ENCODE measurements at regions not wholly inside any gene's neighbourhood (a gene's known extent, or its start where the extent isn't known, plus 50 kb on each side); places are given as distances from the start of the nearest gene placed in this dataset.
"Not testable (repeated sequence)": the region's sequence is repeated elsewhere in the genome, so short reads cannot be mapped to it uniquely, and the experiment has no call there.

- DNase-seq (ENCODE audit: low spot score), result no peak
Measured at GRCh38 chr18:38198526-38198925, 632.9 kb upstream of the CELF4 start.

- DNase-seq (ENCODE audit: low spot score), result no peak
Measured at GRCh38 chr18:38186491-38186890, 620.9 kb upstream of the CELF4 start.

DNA sequence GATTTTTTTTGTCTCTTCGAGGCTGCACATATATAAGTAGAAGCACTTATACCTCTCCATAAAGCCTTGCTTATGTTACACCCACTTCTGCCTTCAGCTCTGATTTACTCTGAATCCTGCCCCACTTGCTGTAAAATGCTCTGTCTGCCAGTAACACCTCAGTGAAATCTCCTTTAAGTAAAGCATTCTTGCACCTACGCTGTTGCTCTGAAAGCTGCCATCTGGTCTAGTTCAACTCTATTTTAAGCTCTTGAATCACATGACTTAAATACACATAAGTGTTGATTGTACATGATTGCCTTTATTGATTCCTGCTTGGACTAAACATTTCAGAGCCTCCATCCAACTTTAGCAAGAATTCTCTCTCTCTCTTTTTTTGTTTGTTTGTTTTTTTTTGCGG, 609.0 kb upstream of the CELF4 start:
- no peak for DNase-seq (ENCODE audit: low spot score)

DNA sequence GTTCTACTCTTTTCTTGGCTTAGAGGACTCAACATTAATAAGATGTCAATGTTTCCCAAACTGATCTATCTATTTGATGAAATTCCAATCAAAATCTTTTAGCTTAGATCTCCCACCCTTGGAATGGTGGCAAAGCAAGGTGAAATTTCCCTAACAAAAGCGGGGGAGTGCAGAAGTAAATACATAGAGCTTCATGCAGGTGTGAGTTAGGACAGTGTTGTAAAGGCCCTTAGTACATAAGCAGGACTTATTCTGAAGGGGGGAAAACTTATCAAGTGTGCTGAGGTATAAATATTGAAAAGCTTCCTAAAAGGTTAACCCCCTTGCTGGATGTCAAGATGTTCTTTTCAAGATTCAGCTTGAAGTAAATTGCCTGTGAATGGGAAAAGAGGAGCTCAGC, 608.6 kb upstream of the CELF4 start:
- no peak for DNase-seq (ENCODE audit: low spot score)

- DNase-seq (ENCODE audit: low spot score), result no peak
Measured at GRCh38 chr18:38170845-38171244, 605.2 kb upstream of the CELF4 start.

- no peak for DNase-seq (ENCODE audit: low spot score)
Measured at GRCh38 chr18:38167623-38168022, 602.0 kb upstream of the CELF4 start.

DNA sequence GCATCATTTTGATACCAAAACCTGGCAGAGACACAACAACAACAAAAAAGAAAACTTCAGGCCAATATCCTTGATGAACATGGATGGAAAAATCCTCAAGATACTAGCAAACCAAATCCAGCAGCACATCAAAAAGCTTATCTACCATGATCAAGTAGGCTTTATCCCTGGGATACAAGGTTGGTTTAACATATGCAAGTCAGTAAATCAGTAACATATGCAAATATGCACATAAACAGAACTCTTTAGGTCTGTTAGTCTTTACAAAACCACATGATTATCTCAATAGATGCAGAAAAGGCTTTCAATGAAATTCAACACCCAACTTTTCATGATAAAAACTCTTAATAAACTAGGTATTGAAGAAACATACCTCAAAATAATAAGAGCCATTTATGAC, 587.5 kb upstream of the CELF4 start:
- DNase-seq (ENCODE audit: low spot score), result not testable (repeated sequence)

DNA sequence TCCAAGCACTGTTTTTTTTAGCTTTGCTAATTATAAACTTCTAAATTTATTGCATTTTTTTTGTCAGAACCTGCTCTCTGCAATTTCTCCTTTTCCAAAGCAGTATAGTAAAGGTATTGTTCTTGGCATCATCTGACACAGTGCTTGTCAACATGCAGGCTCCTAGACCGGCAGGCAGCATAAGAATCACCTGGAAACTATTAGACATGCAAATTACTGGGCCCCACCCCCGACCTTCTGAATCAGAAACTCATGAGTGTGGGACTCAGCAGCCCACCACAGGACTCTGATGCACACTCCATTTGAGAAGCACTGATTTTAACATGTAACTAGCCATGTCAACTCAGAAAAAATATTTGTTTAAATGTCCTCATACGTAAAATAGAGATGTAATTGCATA, 551.1 kb upstream of the CELF4 start:
- DNase-seq (ENCODE audit: low spot score), result no peak

DNA sequence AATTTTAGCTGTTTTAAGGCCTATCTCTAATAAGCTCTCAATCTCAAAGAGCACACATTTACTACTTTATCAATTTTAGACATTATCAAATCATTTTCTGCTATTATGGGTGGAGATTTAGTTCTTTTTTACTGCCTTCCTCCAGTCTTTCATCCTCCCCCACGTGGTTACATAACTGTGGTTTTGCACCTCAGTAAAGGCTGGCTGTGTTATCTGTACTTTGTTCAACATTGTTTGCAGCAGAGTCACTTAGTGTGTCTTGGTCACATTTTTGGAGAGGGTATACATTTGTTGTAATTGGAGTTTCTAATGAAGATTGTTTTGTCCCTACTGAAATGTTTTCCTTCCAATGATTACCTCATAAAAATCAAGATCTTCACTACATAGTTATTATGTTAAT, 549.6 kb upstream of the CELF4 start:
- no peak for DNase-seq (ENCODE audit: low spot score)

DNA sequence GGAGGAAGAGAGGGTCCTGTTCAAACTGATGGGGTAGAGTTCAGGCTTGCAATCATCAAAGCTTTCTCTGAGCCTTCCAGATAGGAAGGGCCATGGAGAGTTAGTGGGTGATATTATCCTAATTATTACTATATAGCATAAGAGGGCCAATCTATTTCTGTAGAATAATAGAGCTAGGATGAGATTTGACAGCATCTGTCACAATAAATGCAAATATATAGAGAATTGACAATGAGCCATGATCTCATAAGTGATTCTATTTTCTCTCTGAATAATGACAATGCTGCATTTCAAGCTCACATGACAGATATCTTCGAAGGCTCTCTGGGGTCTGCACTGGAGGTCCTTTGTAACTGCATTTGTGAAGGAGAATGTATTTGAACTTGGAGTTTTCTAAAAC, 521.9 kb upstream of the CELF4 start:
- DNase-seq (ENCODE audit: low spot score), result no peak

GRCh38 chr18:38081516-38081915, 515.9 kb upstream of the CELF4 start:
- DNase-seq (ENCODE audit: low spot score), result no peak

DNA sequence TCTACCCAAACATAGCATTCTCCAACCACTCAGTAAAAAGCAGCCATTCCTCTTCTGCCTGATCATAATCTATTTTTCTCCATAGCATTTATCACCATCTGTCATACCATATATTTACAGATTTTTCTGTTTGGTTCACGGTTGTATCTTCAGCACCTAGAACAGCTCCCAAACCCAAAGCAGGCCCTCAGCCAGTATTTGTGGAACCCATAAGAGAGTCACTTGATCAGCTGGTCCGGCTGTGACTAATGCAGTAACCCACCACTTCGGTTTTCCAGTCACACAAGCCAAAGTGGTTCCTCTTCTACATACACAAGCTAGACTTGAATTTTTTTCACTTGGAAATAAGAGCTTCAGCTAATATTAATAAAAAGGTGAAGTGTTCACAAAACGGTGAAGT, 511.6 kb upstream of the CELF4 start:
- no peak for DNase-seq (ENCODE audit: low spot score)

DNA sequence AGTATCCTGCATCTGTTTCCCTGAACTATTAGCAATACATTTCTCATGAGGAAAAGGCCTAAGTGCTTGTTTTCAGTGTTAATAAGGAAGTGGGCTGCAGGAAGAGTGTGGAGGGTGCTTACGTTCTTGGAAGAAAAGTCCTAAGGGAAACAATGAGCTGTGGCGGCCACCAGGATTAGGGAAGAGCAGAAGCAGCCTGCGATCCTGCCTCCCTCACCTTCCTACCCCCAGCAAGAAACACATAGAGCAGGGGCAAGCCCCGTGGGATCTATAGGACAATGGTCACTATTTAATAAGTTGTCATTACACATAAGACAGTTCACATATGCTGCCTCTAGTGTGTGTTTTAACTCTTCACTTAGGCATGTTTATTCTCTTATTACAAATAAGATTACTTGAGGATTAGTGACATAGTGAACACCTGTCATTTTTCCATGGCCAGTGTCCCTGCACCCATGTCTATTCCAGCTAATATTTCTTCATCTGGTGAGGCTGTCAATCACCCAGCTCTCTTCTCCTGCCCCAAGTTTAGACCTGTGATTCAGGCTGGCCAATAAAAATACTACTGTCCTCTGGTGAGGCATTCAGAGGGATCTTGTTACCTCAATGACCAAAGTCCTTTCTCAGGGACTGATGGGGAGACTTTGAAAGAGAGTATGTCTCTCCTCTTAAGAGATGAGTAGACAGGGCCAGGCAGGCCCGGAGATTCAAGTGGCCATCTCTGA, 510.9 kb upstream of the CELF4 start:
- DNase-seq (ENCODE audit: low spot score), result no peak

DNA sequence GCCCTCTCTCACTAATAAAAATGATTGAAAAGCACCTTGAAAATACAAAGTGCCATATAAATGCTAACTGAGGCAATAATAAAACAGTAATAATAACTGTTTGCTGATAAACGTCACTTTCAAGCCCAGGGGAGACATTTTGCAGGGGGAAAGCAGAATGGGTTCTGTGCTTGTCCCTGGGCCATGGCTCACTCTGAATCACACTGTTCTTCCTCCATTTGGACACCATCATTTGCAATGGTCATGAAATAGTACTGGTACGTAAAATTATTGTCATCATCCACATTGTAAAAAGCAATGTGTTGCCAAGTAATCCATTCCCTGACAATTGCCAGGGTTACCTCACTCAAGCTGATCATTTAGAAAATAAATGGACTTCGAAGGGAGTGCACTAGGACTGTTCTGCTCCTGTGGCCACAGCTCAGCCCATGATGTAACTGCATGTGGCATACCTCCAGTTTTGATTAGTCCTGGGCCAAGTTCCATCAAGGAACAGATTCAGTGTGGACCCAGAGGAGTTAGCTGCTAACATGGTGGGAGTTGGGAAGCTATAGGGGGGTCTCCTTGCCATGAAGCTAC, 508.8 kb upstream of the CELF4 start:
- no peak for DNase-seq (ENCODE audit: low spot score)

- no peak for DNase-seq (ENCODE audit: low spot score)
Measured at GRCh38 chr18:38067821-38068220, 502.2 kb upstream of the CELF4 start.

GRCh38 chr18:38067086-38067485, 501.5 kb upstream of the CELF4 start:
- DNase-seq (ENCODE audit: low spot score), result no peak

DNA sequence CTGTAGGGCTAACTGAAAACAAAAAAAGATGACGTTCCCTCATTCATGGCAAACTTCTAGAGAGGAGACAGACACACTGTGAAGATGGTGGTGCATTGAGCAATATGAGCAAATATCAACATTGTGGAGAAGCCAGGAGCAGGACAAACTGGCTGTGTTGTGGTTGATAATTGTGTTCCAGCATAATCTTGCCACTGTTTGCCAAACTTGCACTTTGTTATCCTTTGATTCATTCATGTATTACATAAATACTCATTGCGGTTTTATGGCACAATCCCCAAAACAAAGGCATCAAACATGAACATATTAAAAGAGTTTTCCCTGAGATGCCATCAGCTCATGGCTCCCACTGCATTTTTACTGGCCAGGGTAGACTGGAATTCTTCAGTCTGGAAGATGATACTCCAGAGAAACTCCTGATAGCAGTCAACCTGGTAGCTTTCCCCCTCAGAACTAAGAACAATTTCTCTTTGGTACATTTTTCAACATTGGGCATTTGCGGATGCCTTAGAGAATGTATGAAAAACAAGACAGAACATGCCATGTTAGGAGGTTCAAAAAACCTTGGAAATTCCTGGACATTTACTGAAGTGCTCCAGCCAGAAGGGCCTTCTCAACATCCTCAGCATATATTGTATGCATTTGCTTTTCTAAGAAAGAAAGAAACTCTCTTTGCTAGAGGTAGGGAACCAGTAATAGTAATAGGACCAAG, 487.4 kb upstream of the CELF4 start:
- no peak for DNase-seq (ENCODE audit: low spot score)

- no peak for DNase-seq (ENCODE audit: low spot score)
Measured at GRCh38 chr18:38047820-38048219, 482.2 kb upstream of the CELF4 start.

DNA sequence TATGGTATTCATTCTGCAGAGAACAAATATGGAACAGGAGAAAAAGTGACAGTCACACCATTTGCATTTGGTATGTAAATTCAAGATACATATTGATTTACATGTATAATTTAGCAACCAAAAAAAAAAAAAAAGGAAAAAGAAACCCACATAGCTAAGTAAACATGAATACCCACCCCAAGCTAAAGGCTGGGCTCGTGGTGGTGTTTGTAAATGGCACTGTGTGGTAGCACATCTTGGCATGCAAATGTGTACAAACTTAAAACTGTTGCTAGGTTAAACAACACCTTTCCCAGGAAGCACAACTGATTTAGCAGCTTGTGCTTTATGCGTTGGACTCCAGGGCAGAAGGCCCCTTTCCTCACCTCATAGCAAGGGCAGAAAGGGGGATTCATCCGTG, 481.1 kb upstream of the CELF4 start:
- no peak for DNase-seq (ENCODE audit: low spot score)

DNA sequence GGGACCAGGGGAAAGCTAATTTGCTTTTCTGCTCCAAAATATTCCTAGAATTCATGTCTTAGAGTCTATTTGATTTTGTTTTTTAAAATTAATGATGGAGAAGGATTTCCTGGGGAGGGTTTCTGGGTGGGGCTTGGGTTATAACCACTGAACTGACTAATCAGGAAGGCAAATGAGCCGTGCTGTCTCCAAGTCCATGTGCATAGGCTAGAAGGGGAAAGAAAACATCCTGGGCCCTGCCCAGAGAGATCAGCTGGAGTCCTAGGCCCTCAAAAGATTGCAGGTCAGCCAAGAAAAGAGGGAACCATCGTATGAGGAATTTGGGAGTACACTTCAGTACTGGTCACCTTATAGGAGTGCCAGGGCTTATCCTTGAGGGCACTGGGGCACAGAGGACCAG, 480.2 kb upstream of the CELF4 start:
- DNase-seq (ENCODE audit: low spot score), result no peak

- no peak for DNase-seq (ENCODE audit: low spot score)
Measured at GRCh38 chr18:38042211-38042890, 476.8 kb upstream of the CELF4 start.

DNA sequence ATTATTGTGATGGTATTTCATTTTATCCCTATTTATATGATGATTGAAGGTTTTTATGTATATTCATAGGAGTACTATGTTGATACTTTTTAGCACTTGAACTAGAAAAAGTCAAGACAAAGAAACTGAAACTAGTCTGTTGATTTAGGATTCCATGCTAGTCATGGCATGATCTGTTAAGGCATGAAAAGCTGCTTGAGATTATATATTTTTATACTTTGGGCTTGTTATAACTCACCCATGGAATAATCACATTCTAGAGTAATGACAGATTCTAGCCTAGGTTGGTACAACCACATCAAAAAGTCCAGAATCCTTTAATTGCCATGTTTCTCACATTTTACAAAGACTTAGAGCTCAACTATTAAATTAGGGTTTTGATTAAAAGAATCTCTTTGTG, 472.6 kb upstream of the CELF4 start:
- DNase-seq (ENCODE audit: low spot score), result no peak

DNA sequence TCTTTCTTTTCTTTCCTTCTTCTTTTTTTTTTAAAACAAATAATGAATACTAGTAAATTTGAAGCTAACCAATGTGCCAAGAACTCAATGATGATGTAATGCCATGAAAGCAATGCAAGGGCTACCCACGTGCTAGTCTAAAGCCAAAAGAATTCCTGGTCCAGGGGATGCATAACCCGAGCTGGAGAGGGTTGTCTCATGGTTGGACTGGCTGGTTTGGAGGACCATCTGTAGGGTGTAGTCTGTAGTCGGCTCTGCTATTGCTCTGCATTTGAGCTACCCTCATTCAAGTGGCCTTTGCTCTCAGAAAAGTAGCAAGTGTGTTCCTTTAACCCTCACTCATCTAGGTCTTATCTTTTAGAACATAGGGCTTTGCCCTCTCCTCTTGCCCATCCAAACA, 469.6 kb upstream of the CELF4 start:
- DNase-seq (ENCODE audit: low spot score), result no peak

Data from ureter (tissue), 1 donor.